CD14-positive monocyte (primary cell): ENCODE measurements at regions not wholly inside any gene's neighbourhood (a gene's known extent, or its start where the extent isn't known, plus 50 kb on each side); places are given as distances from the start of the nearest gene placed in this dataset.

ENCODE experiments used
- DNase-seq, 3 donors: peaks; one replicate each; pipeline ENCODE4 v3.0.0-alpha.2; 2011 to 2022
- H2AFZ ChIP-seq: 2 replicates; pipeline ENCODE4 v1.6.0; 2012; ENCODE audit warnings: mild to moderate bottlenecking, low read depth, low read length, inconsistent platforms; ENCODE audit not compliant: insufficient read depth, poor library complexity, severe bottlenecking
- H3K27ac ChIP-seq, 2 donors: 1 replicate in 1 of 2; 2 replicates in 1 of 2; pipeline ENCODE4 v1.5.1; 2012 to 2013; ENCODE audit warnings: low read length in 2 of 2, control low read depth in 1 of 2, inconsistent platforms in 1 of 2, low read depth in 1 of 2, mild to moderate bottlenecking in 1 of 2
- H3K27me3 ChIP-seq, 2 donors: one replicate each; pipeline versions ENCODE4 v1.6.0 to v1.6.1; 2011 to 2013; ENCODE audit warnings: low read length in 2 of 2; ENCODE audit not compliant: control insufficient read depth in 2 of 2, insufficient read depth in 2 of 2
- H3K36me3 ChIP-seq, 2 donors: replicated peaks in 1 of 2; 1 replicate in 1 of 2; 2 replicates in 1 of 2; pipeline versions ENCODE4 v1.5.1 to v1.6.1; 2012 to 2013; ENCODE audit warnings: low read length in 2 of 2, control low read depth in 1 of 2, inconsistent platforms in 1 of 2, mild to moderate bottlenecking in 1 of 2; ENCODE audit not compliant: insufficient read depth in 2 of 2, control insufficient read depth in 1 of 2
- H3K4me1 ChIP-seq, 2 donors: 1 replicate in 1 of 2; 2 replicates in 1 of 2; pipeline versions ENCODE4 v1.5.1 to v1.6.1; 2012 to 2013; ENCODE audit warnings: low read length in 2 of 2, control low read depth in 1 of 2, inconsistent platforms in 1 of 2, mild to moderate bottlenecking in 1 of 2, moderate library complexity in 1 of 2; ENCODE audit not compliant: insufficient read depth in 2 of 2, control insufficient read depth in 1 of 2
- H3K4me2 ChIP-seq: replicated peaks from 2 replicates; pipeline ENCODE3; 2012; ENCODE audit warnings: low read length, moderate library complexity, mild to moderate bottlenecking; ENCODE audit not compliant: poor library complexity, severe bottlenecking; ENCODE audit errors: extremely low read depth
- H3K4me3 ChIP-seq, 3 experiments: fragments of 200-600 bp in 1 of 3; sonication (generic) in 1 of 3; replicated peaks in 1 of 3; 1 replicate in 2 of 3; 2 replicates in 1 of 3; pipeline ENCODE4 v1.5.1; 2011 to 2013; ENCODE audit warnings: low read length in 3 of 3, mild to moderate bottlenecking in 3 of 3, control low read depth in 2 of 3, low read depth in 2 of 3, inconsistent platforms in 1 of 3, moderate library complexity in 1 of 3
- H3K79me2 ChIP-seq: 2 replicates; pipeline ENCODE4 v1.6.0; 2012; ENCODE audit warnings: mild to moderate bottlenecking, control low read depth, inconsistent platforms, low read length, moderate library complexity; ENCODE audit not compliant: insufficient read depth
- H3K9ac ChIP-seq: 2 replicates; pipeline ENCODE4 v1.6.0; 2017; ENCODE audit warnings: low read length, mild to moderate bottlenecking; ENCODE audit not compliant: insufficient read depth, poor library complexity, severe bottlenecking
- H3K9me3 ChIP-seq, 2 donors: replicated peaks in 1 of 2; 1 replicate in 1 of 2; 2 replicates in 1 of 2; pipeline versions ENCODE4 v1.5.1 to v1.6.1; 2012 to 2013; ENCODE audit warnings: low read length in 2 of 2, control low read depth in 1 of 2; ENCODE audit not compliant: control insufficient read depth in 1 of 2, insufficient read depth in 1 of 2
- H4K20me1 ChIP-seq: 2 replicates; pipeline ENCODE4 v1.6.0; 2012; ENCODE audit warnings: mild to moderate bottlenecking, low read length, control low read depth, moderate library complexity; ENCODE audit not compliant: insufficient read depth
- H3K27ac Mint-ChIP-seq, 7 donors: one replicate each; pipeline ENCODE4 v1.8.0; 2020; ENCODE audit warnings: mild to moderate bottlenecking in 7 of 7, mixed read lengths in 7 of 7, moderate library complexity in 6 of 7, inconsistent platforms in 2 of 7
- H3K27me3 Mint-ChIP-seq, 3 donors: one replicate each; pipeline ENCODE4 v1.8.0; 2021 to 2022; ENCODE audit warnings: low read depth in 3 of 3, mild to moderate bottlenecking in 3 of 3, mixed read lengths in 3 of 3, moderate library complexity in 3 of 3, inconsistent platforms in 1 of 3
- H3K36me3 Mint-ChIP-seq, 2 donors: one replicate each; pipeline ENCODE4 v1.8.0; 2020; ENCODE audit warnings: mixed read lengths in 2 of 2, inconsistent platforms in 1 of 2, mild to moderate bottlenecking in 1 of 2
- H3K4me1 Mint-ChIP-seq: one replicate; pipeline ENCODE4 v1.8.0; 2020; ENCODE audit warnings: mild to moderate bottlenecking, mixed read lengths
- H3K4me3 Mint-ChIP-seq, 2 donors: one replicate each; pipeline ENCODE4 v1.8.0; 2020; ENCODE audit warnings: mild to moderate bottlenecking in 2 of 2, mixed read lengths in 2 of 2, moderate library complexity in 1 of 2
- H3K9me3 Mint-ChIP-seq, 7 donors: one replicate each; pipeline ENCODE4 v1.8.0; 2020 to 2022; ENCODE audit warnings: mixed read lengths in 7 of 7, mild to moderate bottlenecking in 6 of 7, moderate library complexity in 6 of 7, inconsistent platforms in 2 of 7
- WGBS: methylation state at CpG from one replicate; pipeline ENCODE4 v1.1.5; 2013; ENCODE audit warnings: missing lambda C conversion rate; ENCODE audit not compliant: insufficient coverage; 5-methylcytosine and 5-hydroxymethylcytosine counted together
- intact Hi-C, 2 donors: fragments of 100-400 bp; cut with micrococcal nuclease; formaldehyde crosslinking; loops; one replicate each; pipeline versions ENCODE4 v1.15.0 to v1.15.1; 2023
- TF ChIP-seq, protein P1 (sequence below): fragments of 200-600 bp; IDR thresholded peaks from one replicate; pipeline ENCODE4 v1.8.0; 2022; ENCODE audit warnings: antibody characterized with exemption, mild to moderate bottlenecking

DNA sequence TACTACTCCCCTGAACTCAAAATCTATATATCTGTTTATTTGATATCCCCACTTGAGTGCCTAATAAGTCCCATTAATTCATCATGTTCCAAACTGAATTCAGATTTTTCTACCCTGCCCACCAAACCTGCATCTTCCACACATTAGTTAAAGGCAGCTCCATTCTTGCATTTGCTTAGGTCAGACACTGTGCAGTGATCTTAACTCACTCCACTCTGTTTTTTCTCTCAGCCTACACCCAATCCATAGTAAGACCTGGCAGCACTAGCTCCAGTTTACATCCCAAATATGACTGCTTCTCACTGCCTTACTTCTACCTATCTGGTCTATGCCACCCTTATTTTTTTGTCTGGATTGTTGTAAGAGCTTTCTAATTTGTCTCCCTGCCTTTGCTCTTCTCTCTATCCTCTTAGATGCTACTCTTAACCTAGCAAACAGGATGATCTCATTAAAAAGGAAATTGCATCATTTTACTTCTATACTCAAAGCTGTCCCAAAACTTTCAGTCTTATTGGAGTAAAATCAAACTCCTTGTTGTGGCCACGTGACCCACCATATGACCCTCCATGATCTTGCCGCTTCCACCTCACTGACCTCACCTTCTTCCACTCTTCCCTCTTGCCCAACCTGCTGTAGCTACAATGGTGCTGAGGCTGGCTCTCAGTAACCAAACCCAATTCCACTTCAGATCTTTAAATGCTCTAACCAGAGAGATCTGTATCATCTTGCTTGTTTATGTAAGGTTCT, 274.9 kb upstream of the FANCL start:
- H3K9me3 Mint-ChIP-seq = no peaks in the 10 kb centered on the region
- no peak for DNase-seq
- H3K4me1 Mint-ChIP-seq = no peaks in the 10 kb centered on the region
- H3K36me3 ChIP-seq = no peaks in the 10 kb centered on the region
- H3K36me3 Mint-ChIP-seq = no peaks in the 10 kb centered on the region
- no peak overlapping the region for H2AFZ ChIP-seq
- H3K9me3 ChIP-seq = no peaks in the 10 kb centered on the region
- no peak overlapping the region for H3K4me2 ChIP-seq
- H4K20me1 ChIP-seq = no peaks in the 10 kb centered on the region
- no peak overlapping the region for H3K9ac ChIP-seq
- no peak overlapping the region for H3K27ac Mint-ChIP-seq
- TF ChIP-seq, protein P1, sequence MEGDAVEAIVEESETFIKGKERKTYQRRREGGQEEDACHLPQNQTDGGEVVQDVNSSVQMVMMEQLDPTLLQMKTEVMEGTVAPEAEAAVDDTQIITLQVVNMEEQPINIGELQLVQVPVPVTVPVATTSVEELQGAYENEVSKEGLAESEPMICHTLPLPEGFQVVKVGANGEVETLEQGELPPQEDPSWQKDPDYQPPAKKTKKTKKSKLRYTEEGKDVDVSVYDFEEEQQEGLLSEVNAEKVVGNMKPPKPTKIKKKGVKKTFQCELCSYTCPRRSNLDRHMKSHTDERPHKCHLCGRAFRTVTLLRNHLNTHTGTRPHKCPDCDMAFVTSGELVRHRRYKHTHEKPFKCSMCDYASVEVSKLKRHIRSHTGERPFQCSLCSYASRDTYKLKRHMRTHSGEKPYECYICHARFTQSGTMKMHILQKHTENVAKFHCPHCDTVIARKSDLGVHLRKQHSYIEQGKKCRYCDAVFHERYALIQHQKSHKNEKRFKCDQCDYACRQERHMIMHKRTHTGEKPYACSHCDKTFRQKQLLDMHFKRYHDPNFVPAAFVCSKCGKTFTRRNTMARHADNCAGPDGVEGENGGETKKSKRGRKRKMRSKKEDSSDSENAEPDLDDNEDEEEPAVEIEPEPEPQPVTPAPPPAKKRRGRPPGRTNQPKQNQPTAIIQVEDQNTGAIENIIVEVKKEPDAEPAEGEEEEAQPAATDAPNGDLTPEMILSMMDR = no peak
- no peak overlapping the region for H3K4me3 ChIP-seq
- no peaks in the 10 kb centered on the region for H3K27me3 Mint-ChIP-seq
- intact Hi-C loops = no loop called here
- no peaks in the 10 kb centered on the region for H3K4me1 ChIP-seq
- H3K4me3 Mint-ChIP-seq = no peak overlapping the region
- H3K27me3 ChIP-seq = no peaks in the 10 kb centered on the region
- H3K27ac ChIP-seq = no peak overlapping the region
- H3K79me2 ChIP-seq = no peaks in the 10 kb centered on the region
- WGBS = 89% methylated on average over 2 of the region's 2 CpGs

GRCh38 chr2:58514252-58514651, 273.1 kb upstream of the FANCL start:
- intact Hi-C loops = no loop called here
- Histone ChIP-seq H3K27me3 (no peaks in the 10 kb centered on the region), H3K9me3 (no peaks in the 10 kb centered on the region), H2AFZ (no peak overlapping the region), H3K4me2 (no peak overlapping the region), H3K9ac (no peak overlapping the region), H3K79me2 (no peaks in the 10 kb centered on the region), H3K4me3 (no peak overlapping the region), H3K4me1 (no peaks in the 10 kb centered on the region), H3K36me3 (no peaks in the 10 kb centered on the region), H3K27ac (no peak overlapping the region), H4K20me1 (no peaks in the 10 kb centered on the region)
- H3K36me3 Mint-ChIP-seq = no peaks in the 10 kb centered on the region
- H3K4me1 Mint-ChIP-seq = no peaks in the 10 kb centered on the region
- H3K27me3 Mint-ChIP-seq = no peaks in the 10 kb centered on the region
- DNase-seq = no peak
- H3K27ac Mint-ChIP-seq = no peak overlapping the region
- H3K9me3 Mint-ChIP-seq = peaks cover 0 to 3% (median 0%) of the 10 kb centered on the region in 7 donors
- TF ChIP-seq, protein P1 = no peak
- no peak overlapping the region for H3K4me3 Mint-ChIP-seq
